ENCODE measurements at regions not wholly inside any gene's neighbourhood (a gene's known extent, or its start where the extent isn't known, plus 50 kb on each side); places are given as distances from the start of the nearest gene placed in this dataset.

- H3K4me1 ChIP-seq (ENCODE audit: low read depth): no peaks in the 10 kb centered on the region
- no peaks in the 10 kb centered on the region for H3K9me3 ChIP-seq (ENCODE audit: low read depth)
- no peak overlapping the region for H3K4me3 ChIP-seq
- no peaks in the 10 kb centered on the region for H3K36me3 ChIP-seq
- TF ChIP-seq CTCF (IDR thresholded peaks at IDR 0.05; ENCODE audit: low read depth, low read length): no peak
- DNase-seq (ENCODE audit: low read depth in 1 of 2, low spot score in 1 of 2): no peak
- no peaks in the 10 kb centered on the region for H3K27me3 ChIP-seq
- H3K27ac ChIP-seq: no peak overlapping the region
Measured at GRCh38 chr2:219947575-219947974, 320.1 kb downstream of the SLC4A3 start.

GRCh38 chr2:219949053-219949452, 321.6 kb downstream of the SLC4A3 start:
- no peak overlapping the region for H3K4me3 ChIP-seq
- no peak overlapping the region for H3K27ac ChIP-seq
- TF ChIP-seq CTCF (IDR thresholded peaks at IDR 0.05; ENCODE audit: low read depth, low read length): no peak
- H3K9me3 ChIP-seq (ENCODE audit: low read depth): no peaks in the 10 kb centered on the region
- H3K36me3 ChIP-seq: no peaks in the 10 kb centered on the region
- H3K4me1 ChIP-seq (ENCODE audit: low read depth): no peaks in the 10 kb centered on the region
- H3K27me3 ChIP-seq: no peaks in the 10 kb centered on the region
- DNase-seq (ENCODE audit: low read depth in 1 of 2, low spot score in 1 of 2): no peak

- no peaks in the 10 kb centered on the region for H3K27me3 ChIP-seq
- no peak overlapping the region for H3K4me3 ChIP-seq
- TF ChIP-seq CTCF (IDR thresholded peaks at IDR 0.05; ENCODE audit: low read depth, low read length): no peak
- DNase-seq (ENCODE audit: low read depth in 1 of 2, low spot score in 1 of 2): no peak
- no peaks in the 10 kb centered on the region for H3K9me3 ChIP-seq (ENCODE audit: low read depth)
- H3K4me1 ChIP-seq (ENCODE audit: low read depth): no peaks in the 10 kb centered on the region
- no peaks in the 10 kb centered on the region for H3K36me3 ChIP-seq
- no peak overlapping the region for H3K27ac ChIP-seq
Measured at GRCh38 chr2:219951099-219951498, 323.7 kb downstream of the SLC4A3 start.

GRCh38 chr2:219954331-219954730, 326.9 kb downstream of the SLC4A3 start:
- H3K4me1 ChIP-seq (ENCODE audit: low read depth): no peaks in the 10 kb centered on the region
- no peaks in the 10 kb centered on the region for H3K27me3 ChIP-seq
- no peak overlapping the region for H3K27ac ChIP-seq
- H3K36me3 ChIP-seq: no peaks in the 10 kb centered on the region
- DNase-seq (ENCODE audit: low read depth in 1 of 2, low spot score in 1 of 2): no peak
- TF ChIP-seq CTCF (IDR thresholded peaks at IDR 0.05; ENCODE audit: low read depth, low read length): no peak
- H3K4me3 ChIP-seq: no peak overlapping the region
- H3K9me3 ChIP-seq (ENCODE audit: low read depth): no peaks in the 10 kb centered on the region

GRCh38 chr2:219957820-219958219, 330.4 kb downstream of the SLC4A3 start:
- no peak overlapping the region for H3K27ac ChIP-seq
- H3K36me3 ChIP-seq: no peaks in the 10 kb centered on the region
- no peaks in the 10 kb centered on the region for H3K4me1 ChIP-seq (ENCODE audit: low read depth)
- TF ChIP-seq CTCF (IDR thresholded peaks at IDR 0.05; ENCODE audit: low read depth, low read length): no peak
- H3K4me3 ChIP-seq: no peak overlapping the region
- DNase-seq (ENCODE audit: low read depth in 1 of 2, low spot score in 1 of 2): no peak
- no peaks in the 10 kb centered on the region for H3K27me3 ChIP-seq
- no peaks in the 10 kb centered on the region for H3K9me3 ChIP-seq (ENCODE audit: low read depth)

GRCh38 chr2:219958941-219959340, 331.5 kb downstream of the SLC4A3 start:
- no peak overlapping the region for H3K27ac ChIP-seq
- H3K9me3 ChIP-seq (ENCODE audit: low read depth): no peaks in the 10 kb centered on the region
- H3K4me1 ChIP-seq (ENCODE audit: low read depth): no peaks in the 10 kb centered on the region
- DNase-seq (ENCODE audit: low read depth in 1 of 2, low spot score in 1 of 2): no peak
- no peak overlapping the region for H3K4me3 ChIP-seq
- H3K36me3 ChIP-seq: no peaks in the 10 kb centered on the region
- no peak for TF ChIP-seq CTCF (IDR thresholded peaks at IDR 0.05; ENCODE audit: low read depth, low read length)
- no peaks in the 10 kb centered on the region for H3K27me3 ChIP-seq

Measured in cardiac muscle cell (in vitro differentiated cells and primary cell).